Stimulated activated naive CD8-positive, alpha-beta T cell treated with anti-CD3 and anti-CD28 coated beads, Interleukin-15, Interleukin-2, amounts not matched to agents 100 ng/mL and 50 ng/mL, for 24 hours (primary cell): ENCODE measurements at regions not wholly inside any gene's neighbourhood (a gene's known extent, or its start where the extent isn't known, plus 50 kb on each side); places are given as distances from the start of the nearest gene placed in this dataset.

Experiments used
- H3K27ac Mint-ChIP-seq: one replicate; pipeline ENCODE4 v1.8.0; 2021; ENCODE audit warnings: mild to moderate bottlenecking, mixed read lengths
- H3K27me3 Mint-ChIP-seq: one replicate; pipeline ENCODE4 v1.8.0; 2021; ENCODE audit warnings: mixed read lengths
- H3K36me3 Mint-ChIP-seq: one replicate; pipeline ENCODE4 v1.8.0; 2021; ENCODE audit warnings: low read depth, mixed read lengths
- H3K4me1 Mint-ChIP-seq: one replicate; pipeline ENCODE4 v1.8.0; 2021; ENCODE audit warnings: low read depth, mixed read lengths
- H3K4me3 Mint-ChIP-seq: one replicate; pipeline ENCODE4 v1.8.0; 2021; ENCODE audit warnings: mild to moderate bottlenecking, mixed read lengths
- H3K9me3 Mint-ChIP-seq: one replicate; pipeline ENCODE4 v1.8.0; 2021; ENCODE audit warnings: mixed read lengths

GRCh38 chr6:45775026-45775697, 240.5 kb downstream of the CLIC5 start:
- H3K9me3 Mint-ChIP-seq = no peaks in the 10 kb centered on the region
- no peak overlapping the region for H3K27ac Mint-ChIP-seq
- H3K27me3 Mint-ChIP-seq = peaks cover 26% of the 10 kb centered on the region

GRCh38 chr6:45773906-45774305, 241.8 kb downstream of the CLIC5 start:
- peaks cover 26% of the 10 kb centered on the region for H3K27me3 Mint-ChIP-seq
- no peak overlapping the region for H3K27ac Mint-ChIP-seq
- H3K4me3 Mint-ChIP-seq = no peak overlapping the region
- H3K9me3 Mint-ChIP-seq = peaks cover 9% of the 10 kb centered on the region
- no peaks in the 10 kb centered on the region for H3K36me3 Mint-ChIP-seq
- H3K4me1 Mint-ChIP-seq = no peaks in the 10 kb centered on the region

More at GRCh38 chr6:45775026-45775697, 240.5 kb downstream of the CLIC5 start:
- Mint-ChIP-seq H3K36me3 (no peaks in the 10 kb centered on the region), H3K4me1 (no peaks in the 10 kb centered on the region), H3K4me3 (no peak overlapping the region)

DNA sequence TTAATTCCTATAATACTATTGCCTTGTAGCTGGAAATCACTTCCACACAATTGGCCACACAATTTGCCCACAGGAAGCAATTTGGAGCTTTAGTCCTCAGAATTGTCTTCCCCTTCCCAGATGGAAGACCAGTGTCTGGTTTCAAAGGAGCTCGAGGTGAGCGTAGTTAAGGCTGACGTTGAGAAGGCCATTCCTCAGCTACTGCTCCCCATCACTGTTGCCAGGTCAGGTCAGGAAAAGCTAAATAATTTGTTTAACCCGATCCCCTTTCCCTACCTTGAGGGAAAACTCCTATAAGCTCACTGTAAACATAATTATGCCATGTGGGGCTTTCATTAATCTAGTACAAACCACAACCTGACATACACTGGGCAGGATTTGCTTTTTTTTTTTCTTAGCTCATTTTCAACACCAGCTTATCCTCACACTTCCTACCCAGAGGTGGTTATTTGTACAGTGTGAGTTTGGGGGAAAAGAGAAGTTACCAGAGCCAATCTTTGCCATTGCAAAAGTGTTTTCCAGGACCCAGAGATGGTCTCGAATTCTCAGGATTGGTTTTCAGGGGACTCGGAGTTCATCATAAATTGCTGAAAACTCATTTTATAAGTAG, 242.7 kb downstream of the CLIC5 start:
- Mint-ChIP-seq H3K4me1 (no peaks in the 10 kb centered on the region), H3K27ac (no peak overlapping the region)

DNA sequence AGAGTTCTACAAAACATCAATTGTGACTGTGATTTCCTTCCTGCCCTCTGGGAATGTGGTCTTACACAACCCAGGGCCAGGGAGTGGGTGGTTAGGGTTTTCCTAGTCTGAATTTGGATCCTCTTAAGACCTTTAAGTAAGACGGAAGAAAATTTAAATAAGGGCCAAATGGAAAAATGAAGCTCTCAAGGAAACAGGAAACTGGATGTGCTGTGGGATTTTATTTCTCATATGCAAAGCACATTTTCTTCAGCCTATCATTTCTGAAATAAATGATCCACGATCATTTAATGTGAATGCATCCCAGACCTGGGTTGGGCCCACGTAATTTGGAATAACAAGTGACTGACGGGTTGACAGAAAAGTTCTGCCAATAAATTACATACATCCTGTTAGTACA, 243.6 kb downstream of the CLIC5 start:
- Mint-ChIP-seq H3K9me3 (peaks cover 18% of the 10 kb centered on the region), H3K4me1 (no peaks in the 10 kb centered on the region), H3K27ac (no peak overlapping the region), H3K36me3 (no peaks in the 10 kb centered on the region), H3K4me3 (no peak overlapping the region), H3K27me3 (peaks cover 22% of the 10 kb centered on the region)

More for the DNA sequence above, 242.7 kb downstream of the CLIC5 start:
- H3K36me3 Mint-ChIP-seq = no peaks in the 10 kb centered on the region
- peaks cover 9% of the 10 kb centered on the region for H3K9me3 Mint-ChIP-seq
- no peak overlapping the region for H3K4me3 Mint-ChIP-seq
- H3K27me3 Mint-ChIP-seq = peaks cover 26% of the 10 kb centered on the region

DNA sequence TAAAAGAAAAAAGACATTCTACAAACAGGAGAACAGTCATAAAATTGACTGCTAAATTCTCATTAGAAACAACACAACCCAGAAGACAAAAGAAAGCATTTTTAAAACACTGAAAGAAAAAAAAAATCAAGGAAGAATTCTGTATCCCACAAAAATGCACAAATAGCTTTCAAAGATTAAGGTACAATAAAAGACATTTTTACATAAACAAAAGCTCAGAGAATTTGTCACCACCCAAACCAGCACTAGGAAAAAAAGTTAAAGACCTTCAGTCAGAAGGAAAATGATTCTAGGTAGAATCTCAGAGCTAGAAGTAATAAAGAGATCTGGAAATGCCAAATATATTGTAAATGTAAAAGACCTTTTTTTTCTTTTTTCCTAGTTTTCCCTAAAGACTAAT, 252.4 kb downstream of the CLIC5 start:
- H3K27ac Mint-ChIP-seq = no peak overlapping the region
- H3K4me3 Mint-ChIP-seq = no peak overlapping the region
- peaks cover 39% of the 10 kb centered on the region for H3K9me3 Mint-ChIP-seq
- peaks cover 34% of the 10 kb centered on the region for H3K27me3 Mint-ChIP-seq
- peaks cover 11% of the 10 kb centered on the region for H3K4me1 Mint-ChIP-seq
- H3K36me3 Mint-ChIP-seq = peaks cover 14% of the 10 kb centered on the region

DNA sequence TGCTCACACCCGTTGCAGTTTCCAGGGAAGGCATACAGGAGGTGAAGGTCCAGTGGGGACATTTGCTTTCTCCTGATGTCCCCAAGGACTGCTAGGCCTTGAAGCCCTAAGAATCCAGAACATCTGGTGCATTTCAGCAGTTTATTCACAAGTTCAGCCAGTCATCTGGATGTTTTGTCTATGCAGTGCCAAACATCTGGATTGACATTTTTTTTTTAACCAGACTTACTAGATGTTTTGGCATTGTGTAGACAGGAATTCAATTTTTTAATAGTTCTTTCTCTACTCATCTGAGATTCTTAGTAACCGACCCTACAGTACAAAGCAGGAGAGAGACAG, 256.2 kb downstream of the CLIC5 start:
- Mint-ChIP-seq H3K27ac (peak overlapping the region; percentile 62), H3K36me3 (peaks cover 14% of the 10 kb centered on the region), H3K4me3 (no peak overlapping the region), H3K9me3 (peaks cover 15% of the 10 kb centered on the region), H3K4me1 (peaks cover 11% of the 10 kb centered on the region), H3K27me3 (peaks cover 32% of the 10 kb centered on the region)

- Mint-ChIP-seq H3K4me3 (no peak overlapping the region), H3K36me3 (peaks cover 13% of the 10 kb centered on the region), H3K27ac (peak overlapping the region; percentile 62), H3K9me3 (peaks cover 11% of the 10 kb centered on the region), H3K27me3 (peaks cover 32% of the 10 kb centered on the region), H3K4me1 (peaks cover 11% of the 10 kb centered on the region)
These were observed 256.7 kb downstream of the CLIC5 start for GRCh38 chr6:45758787-45759471.

- H3K36me3 Mint-ChIP-seq = no peaks in the 10 kb centered on the region
- no peak overlapping the region for H3K4me3 Mint-ChIP-seq
- no peaks in the 10 kb centered on the region for H3K9me3 Mint-ChIP-seq
- H3K4me1 Mint-ChIP-seq = peaks cover 11% of the 10 kb centered on the region
- H3K27me3 Mint-ChIP-seq = peaks cover 24% of the 10 kb centered on the region
- H3K27ac Mint-ChIP-seq = no peak overlapping the region
These were observed 258.1 kb downstream of the CLIC5 start for GRCh38 chr6:45757443-45758130.

GRCh38 chr6:45756606-45757005, 259.1 kb downstream of the CLIC5 start:
- Mint-ChIP-seq H3K9me3 (no peaks in the 10 kb centered on the region), H3K36me3 (no peaks in the 10 kb centered on the region), H3K4me3 (no peak overlapping the region), H3K27ac (no peak overlapping the region), H3K4me1 (peaks cover 11% of the 10 kb centered on the region), H3K27me3 (peaks cover 23% of the 10 kb centered on the region)

DNA sequence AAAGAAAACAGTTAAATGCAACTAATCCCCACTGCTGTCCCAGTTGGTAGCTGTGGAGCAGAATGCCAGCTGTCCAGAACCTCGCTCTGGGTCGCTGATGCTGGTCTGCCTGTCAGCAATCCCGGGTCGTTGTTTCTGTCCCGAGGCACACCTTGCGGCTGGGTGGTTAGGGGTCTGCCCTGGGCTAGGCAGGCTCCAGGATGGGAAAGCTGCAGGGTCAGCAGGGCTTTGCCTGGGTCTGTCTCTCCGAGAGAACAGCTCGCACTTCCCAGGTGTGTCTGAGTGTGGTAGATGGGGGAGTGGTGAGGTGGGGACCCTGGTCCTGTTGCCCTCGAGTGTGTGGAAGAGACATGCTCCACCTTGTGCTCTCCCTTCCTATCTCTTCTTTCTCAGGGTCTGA, 261.2 kb downstream of the CLIC5 start:
- Mint-ChIP-seq H3K36me3 (no peaks in the 10 kb centered on the region), H3K4me1 (peaks cover 8% of the 10 kb centered on the region), H3K9me3 (no peaks in the 10 kb centered on the region)

DNA sequence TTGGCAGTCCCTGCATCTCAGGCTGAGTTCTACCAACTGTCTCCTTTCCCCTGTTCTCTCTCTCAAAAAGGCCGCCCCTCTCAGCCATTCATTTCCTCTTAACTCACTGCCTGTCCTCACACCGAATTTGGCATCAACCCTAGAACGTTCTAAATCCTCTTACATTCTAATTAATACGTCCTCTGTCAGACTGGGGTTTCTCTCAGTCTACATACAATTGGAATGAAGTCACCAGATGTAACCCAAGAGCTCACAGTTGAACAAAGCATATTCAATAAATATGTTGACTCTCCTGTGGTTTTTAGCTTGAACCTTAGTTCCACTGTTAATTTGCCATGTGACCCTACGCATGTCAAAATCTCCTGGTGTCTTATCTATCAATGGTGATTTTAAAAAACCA, 269.6 kb downstream of the CLIC5 start:
- H3K4me3 Mint-ChIP-seq = no peak overlapping the region
- peaks cover 15% of the 10 kb centered on the region for H3K27me3 Mint-ChIP-seq
- H3K27ac Mint-ChIP-seq = no peak overlapping the region
- H3K4me1 Mint-ChIP-seq = peaks cover 14% of the 10 kb centered on the region
- peaks cover 4% of the 10 kb centered on the region for H3K36me3 Mint-ChIP-seq
- H3K9me3 Mint-ChIP-seq = peaks cover 17% of the 10 kb centered on the region

More for the DNA sequence above, 261.2 kb downstream of the CLIC5 start:
- Mint-ChIP-seq H3K4me3 (no peak overlapping the region), H3K27ac (no peak overlapping the region), H3K27me3 (peaks cover 22% of the 10 kb centered on the region)

- no peak overlapping the region for H3K27ac Mint-ChIP-seq
- peaks cover 12% of the 10 kb centered on the region for H3K9me3 Mint-ChIP-seq
- H3K36me3 Mint-ChIP-seq = no peaks in the 10 kb centered on the region
- peaks cover 28% of the 10 kb centered on the region for H3K4me1 Mint-ChIP-seq
- H3K27me3 Mint-ChIP-seq = peaks cover 10% of the 10 kb centered on the region
- H3K4me3 Mint-ChIP-seq = no peak overlapping the region
These were observed 272.5 kb downstream of the CLIC5 start for GRCh38 chr6:45743028-45743615.

GRCh38 chr6:45742591-45742990, 273.1 kb downstream of the CLIC5 start:
- Mint-ChIP-seq H3K36me3 (no peaks in the 10 kb centered on the region), H3K9me3 (peaks cover 8% of the 10 kb centered on the region), H3K27ac (no peak overlapping the region), H3K4me3 (no peak overlapping the region), H3K27me3 (peaks cover 7% of the 10 kb centered on the region), H3K4me1 (peaks cover 34% of the 10 kb centered on the region)

GRCh38 chr6:45741437-45742171, 274.1 kb downstream of the CLIC5 start:
- H3K27ac Mint-ChIP-seq = peak overlapping the region; percentile 80
- peaks cover 44% of the 10 kb centered on the region for H3K4me1 Mint-ChIP-seq
- peaks cover 4% of the 10 kb centered on the region for H3K27me3 Mint-ChIP-seq
- H3K36me3 Mint-ChIP-seq = no peaks in the 10 kb centered on the region
- no peak overlapping the region for H3K4me3 Mint-ChIP-seq
- no peaks in the 10 kb centered on the region for H3K9me3 Mint-ChIP-seq
